AG09309 (cell line): ENCODE measurements at regions not wholly inside any gene's neighbourhood (a gene's known extent, or its start where the extent isn't known, plus 50 kb on each side); places are given as distances from the start of the nearest gene placed in this dataset.

ENCODE experiments used
- DNase-seq: peaks from one replicate; pipeline ENCODE4 v3.0.0-alpha.2; 2010; ENCODE audit warnings: low read depth
- H3K4me3 ChIP-seq: 2 replicates; pipeline ENCODE4 v1.5.1; 2011; ENCODE audit warnings: mild to moderate bottlenecking, low read depth, low read length, moderate library complexity; ENCODE audit not compliant: control insufficient read depth
- TF ChIP-seq, protein P1 (sequence below): IDR thresholded peaks from 2 replicates; pipeline ENCODE4 v1.5.1; 2011; ENCODE audit warnings: mild to moderate bottlenecking, low read depth, low read length, inconsistent platforms; ENCODE audit not compliant: insufficient read depth, control insufficient read depth; ENCODE audit errors: missing control alignments

DNA sequence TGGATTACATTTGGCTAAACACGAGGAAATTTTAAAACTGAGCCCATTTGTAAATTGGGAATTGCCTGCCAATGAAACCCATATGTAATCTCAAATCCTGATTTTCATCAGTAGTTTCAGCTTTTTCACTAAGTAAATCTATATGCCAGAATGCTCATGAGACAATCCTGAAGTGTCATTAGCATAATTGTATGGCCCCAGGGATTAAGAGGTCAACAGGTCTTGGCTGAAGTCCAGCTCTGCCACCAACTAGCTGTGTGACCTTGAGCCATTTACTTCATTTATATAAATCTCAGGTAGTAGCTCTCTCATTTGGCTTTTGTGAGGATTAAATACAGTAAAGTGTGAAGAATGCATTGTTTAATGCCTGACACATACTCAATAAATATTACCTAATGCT is 320.5 kb upstream of the EMCN start:
- no peak for DNase-seq
- TF ChIP-seq, protein P1, sequence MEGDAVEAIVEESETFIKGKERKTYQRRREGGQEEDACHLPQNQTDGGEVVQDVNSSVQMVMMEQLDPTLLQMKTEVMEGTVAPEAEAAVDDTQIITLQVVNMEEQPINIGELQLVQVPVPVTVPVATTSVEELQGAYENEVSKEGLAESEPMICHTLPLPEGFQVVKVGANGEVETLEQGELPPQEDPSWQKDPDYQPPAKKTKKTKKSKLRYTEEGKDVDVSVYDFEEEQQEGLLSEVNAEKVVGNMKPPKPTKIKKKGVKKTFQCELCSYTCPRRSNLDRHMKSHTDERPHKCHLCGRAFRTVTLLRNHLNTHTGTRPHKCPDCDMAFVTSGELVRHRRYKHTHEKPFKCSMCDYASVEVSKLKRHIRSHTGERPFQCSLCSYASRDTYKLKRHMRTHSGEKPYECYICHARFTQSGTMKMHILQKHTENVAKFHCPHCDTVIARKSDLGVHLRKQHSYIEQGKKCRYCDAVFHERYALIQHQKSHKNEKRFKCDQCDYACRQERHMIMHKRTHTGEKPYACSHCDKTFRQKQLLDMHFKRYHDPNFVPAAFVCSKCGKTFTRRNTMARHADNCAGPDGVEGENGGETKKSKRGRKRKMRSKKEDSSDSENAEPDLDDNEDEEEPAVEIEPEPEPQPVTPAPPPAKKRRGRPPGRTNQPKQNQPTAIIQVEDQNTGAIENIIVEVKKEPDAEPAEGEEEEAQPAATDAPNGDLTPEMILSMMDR: no peak
- no peak overlapping the region for H3K4me3 ChIP-seq

DNA sequence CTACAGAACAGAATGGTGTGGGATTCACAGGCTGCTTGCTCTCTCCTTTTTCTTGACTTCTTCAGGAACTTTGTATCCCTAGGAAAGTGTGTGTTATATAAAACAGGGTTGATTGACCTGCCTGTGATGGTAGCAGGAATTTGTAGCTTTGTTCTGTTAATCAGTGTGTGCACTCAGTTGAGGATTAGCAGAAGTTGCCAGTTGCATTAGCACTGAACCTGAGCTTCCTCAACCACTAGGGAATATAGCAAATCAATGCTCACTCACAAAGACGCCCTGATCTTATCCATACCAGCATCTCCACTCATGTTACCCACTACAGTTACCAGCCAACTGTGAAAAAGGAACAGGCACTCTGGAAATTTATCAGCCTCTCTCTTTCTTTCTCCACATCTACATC is 319.1 kb upstream of the EMCN start:
- no peak for DNase-seq
- TF ChIP-seq, protein P1: no peak
- H3K4me3 ChIP-seq: no peak overlapping the region

DNA sequence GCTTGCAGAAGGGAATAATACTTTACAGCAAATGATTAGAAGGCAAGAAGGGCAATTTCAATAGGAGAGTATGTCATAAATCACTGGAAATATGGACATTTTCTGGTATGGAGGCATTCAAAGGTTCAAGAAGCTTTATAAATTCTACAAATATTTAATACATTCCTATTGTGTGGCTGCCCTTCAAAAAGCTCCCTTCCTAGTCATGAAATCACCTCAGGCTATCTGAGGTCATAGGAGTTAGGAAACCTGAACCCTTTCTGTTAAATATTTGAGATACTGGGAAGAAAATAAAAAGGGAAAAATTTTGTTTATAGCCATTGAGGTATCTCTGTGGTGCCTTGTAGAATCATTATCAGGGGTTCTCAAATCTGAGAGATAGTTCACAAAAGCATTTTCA is 316.8 kb upstream of the EMCN start:
- TF ChIP-seq, protein P1: no peak
- H3K4me3 ChIP-seq: no peak overlapping the region
- DNase-seq: no peak

DNA sequence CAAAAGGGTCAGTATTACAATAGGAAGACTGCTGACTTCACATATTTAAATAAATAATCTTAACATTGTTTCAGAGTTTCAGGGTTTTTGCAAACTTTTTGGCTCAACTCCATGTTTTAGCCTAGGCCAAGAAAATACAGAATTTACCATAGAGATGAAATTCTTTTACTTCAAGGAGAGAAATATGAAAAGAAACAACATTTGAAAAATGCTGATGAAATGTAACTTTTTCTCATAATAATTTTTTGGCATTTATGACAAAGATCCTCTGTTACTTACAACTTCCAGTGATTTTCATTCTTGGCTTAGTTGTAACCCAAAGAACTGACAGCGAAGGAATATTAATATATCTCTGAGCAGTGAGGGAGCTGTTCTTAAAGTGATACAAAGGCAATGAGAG is 316.1 kb upstream of the EMCN start:
- TF ChIP-seq, protein P1: no peak
- DNase-seq: no peak
- H3K4me3 ChIP-seq: no peak overlapping the region

DNA sequence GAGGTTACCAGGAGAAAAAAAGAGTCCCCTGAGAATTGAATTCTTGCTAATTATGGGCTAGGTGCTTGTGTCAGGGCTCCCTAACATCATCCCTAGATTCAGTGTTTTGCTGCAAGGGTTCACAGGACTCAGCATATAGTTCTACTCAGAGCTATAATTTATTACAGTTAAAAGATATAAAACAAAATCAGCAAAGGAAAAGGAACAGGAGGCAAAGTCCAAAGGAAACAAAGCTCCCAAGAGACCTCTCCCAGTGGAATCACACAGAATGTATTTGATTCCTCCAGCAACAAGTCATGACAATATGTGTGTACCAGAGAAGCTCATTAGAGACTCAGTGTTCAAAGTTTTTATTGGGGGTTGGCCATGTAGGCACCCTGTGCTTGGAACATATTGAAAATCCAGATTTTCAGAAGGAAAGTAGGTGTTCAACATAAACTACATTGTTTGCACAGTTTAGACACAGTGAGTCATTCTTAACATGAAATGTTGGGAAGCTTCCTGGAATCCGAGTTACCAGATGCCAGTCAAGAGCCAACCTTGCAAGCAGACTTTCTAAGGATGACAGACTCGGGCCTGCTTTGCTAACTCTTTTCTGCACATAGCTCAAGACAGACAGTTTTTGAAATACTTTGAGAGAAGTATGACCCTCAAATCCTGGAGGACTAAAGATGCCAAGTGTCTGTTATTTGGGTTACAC is 311.3 kb upstream of the EMCN start:
- peak; percentile 7 for DNase-seq
- H3K4me3 ChIP-seq: no peak overlapping the region
- TF ChIP-seq, protein P1: no peak

DNA sequence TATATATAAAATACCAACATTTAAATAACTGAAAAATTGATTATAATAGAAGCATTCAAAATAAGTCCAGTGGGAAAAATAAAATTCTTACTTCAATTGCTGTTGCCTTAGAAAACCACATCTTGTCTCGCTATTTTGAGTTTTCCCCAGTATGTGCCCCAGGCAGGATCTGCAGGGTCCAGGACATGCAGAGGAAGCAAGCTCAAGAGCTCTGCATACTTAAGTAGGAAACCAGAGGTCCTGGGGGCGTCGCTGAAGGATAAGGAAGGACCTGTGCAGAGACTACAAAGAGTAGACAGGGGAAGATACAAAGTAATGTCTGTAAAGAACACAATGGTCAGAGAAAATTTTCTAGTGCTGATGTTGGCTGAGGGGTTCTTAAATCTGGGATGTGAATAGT is 310.5 kb upstream of the EMCN start:
- TF ChIP-seq, protein P1: no peak
- DNase-seq: no peak
- H3K4me3 ChIP-seq: no peak overlapping the region
